AG04450 (cell line): ENCODE measurements at regions not wholly inside any gene's neighbourhood (a gene's known extent, or its start where the extent isn't known, plus 50 kb on each side); places are given as distances from the start of the nearest gene placed in this dataset.
A peak's percentile ranks its signal among the peaks of the same experiment; 100 is the strongest.

ENCODE experiments used
- CTCF ChIA-PET: fragments of 300-600, 350-600 bp; formaldehyde crosslinking; extraction: SDS; loops from one replicate; lab custom pipeline; 2022; ENCODE audit warnings: antibody characterized with exemption, inconsistent platforms; lab: Charles Lee
- POLR2A ChIA-PET: fragments of 350-600 bp; formaldehyde crosslinking; extraction: SDS; loops from one replicate; lab custom pipeline; 2021; ENCODE audit warnings: antibody characterized with exemption, inconsistent platforms; lab: Yijun Ruan, JAX
- DNase-seq: peaks from one replicate; pipeline ENCODE4 v3.0.0-alpha.2; 2011; ENCODE audit warnings: low read depth, low spot score
- H3K27ac ChIP-seq: one replicate; pipeline ENCODE4 v1.5.1; 2012; ENCODE audit warnings: low read depth, low read length, control low read depth
- H3K27me3 ChIP-seq: one replicate; pipeline ENCODE4 v1.6.0; 2012; ENCODE audit warnings: low read length; ENCODE audit not compliant: control insufficient read depth, insufficient read depth
- H3K4me3 ChIP-seq: 2 replicates; pipeline ENCODE4 v1.5.1; 2011; ENCODE audit warnings: mild to moderate bottlenecking, low read depth, low read length, control low read depth
- H3K9me3 ChIP-seq: 2 replicates; pipeline ENCODE4 v1.5.1; 2012; ENCODE audit warnings: low read length; ENCODE audit not compliant: control insufficient read depth, insufficient read depth
- TF ChIP-seq, protein P1 (sequence below): IDR thresholded peaks from 2 replicates; pipeline ENCODE4 v1.5.1; 2011; ENCODE audit warnings: low read depth, low read length, control low read depth, inconsistent platforms

DNA sequence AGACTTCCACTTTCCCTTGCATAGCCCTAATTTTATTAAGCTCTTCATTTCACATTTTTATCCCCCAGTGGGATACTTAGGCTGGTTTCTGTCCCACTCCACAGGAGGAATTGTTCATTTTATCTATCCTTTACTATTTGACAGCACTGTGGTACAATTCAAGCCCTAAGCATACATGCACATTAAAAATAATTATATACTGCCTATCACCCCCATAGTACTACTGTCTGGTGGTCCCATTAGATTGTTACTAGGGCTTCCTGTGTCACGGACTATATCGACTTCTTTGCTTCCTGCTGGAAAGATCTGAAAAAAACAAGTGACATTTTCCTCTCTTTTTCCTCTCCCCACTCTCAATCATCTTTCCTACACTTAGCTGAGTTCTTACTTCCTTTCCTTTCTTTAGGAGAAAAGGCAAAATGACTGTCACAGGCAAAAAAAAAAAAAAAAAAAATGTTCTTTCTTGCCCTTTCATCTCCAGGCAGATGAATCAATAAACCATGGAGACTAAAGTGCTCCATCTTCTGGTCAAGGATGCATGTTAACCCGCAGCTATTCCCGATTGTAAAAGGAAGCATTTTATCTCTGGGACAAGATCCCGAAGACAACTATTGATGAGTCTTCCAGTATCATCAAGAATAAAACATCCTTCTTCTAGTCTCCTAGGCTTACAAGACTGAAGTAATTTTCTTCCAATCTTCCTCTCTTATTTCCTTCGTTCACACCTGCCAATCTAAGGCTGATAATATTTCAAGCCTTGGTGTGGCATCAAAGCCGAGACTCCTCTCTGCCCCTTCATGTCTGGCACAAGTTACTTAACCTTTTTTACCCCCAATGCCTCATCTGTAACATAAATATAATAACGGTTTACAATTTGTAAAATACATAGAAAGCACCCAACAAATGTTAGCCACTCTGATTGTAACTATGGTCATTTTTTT is 94.4 kb upstream of the PLEKHG7 start:
- Histone ChIP-seq H3K4me3 (no peak overlapping the region), H3K27me3 (no peaks in the 10 kb centered on the region), H3K27ac (no peak overlapping the region), H3K9me3 (no peaks in the 10 kb centered on the region)
- DNase-seq: no peak
- ChIA-PET POLR2A (interaction anchor here (2.3 kb wide), 1 partner anchor 463 kb away, joined by 12 read pairs; the partner anchor contains the start of gene BTG1), CTCF (interaction anchor here (0.6 to 3.9 kb wide), 44 partner anchors 10 to 1667 kb away, joined by 3 to 49 read pairs (median 4); partner anchors contain the start of gene BTG1)
- TF ChIP-seq, protein P1, sequence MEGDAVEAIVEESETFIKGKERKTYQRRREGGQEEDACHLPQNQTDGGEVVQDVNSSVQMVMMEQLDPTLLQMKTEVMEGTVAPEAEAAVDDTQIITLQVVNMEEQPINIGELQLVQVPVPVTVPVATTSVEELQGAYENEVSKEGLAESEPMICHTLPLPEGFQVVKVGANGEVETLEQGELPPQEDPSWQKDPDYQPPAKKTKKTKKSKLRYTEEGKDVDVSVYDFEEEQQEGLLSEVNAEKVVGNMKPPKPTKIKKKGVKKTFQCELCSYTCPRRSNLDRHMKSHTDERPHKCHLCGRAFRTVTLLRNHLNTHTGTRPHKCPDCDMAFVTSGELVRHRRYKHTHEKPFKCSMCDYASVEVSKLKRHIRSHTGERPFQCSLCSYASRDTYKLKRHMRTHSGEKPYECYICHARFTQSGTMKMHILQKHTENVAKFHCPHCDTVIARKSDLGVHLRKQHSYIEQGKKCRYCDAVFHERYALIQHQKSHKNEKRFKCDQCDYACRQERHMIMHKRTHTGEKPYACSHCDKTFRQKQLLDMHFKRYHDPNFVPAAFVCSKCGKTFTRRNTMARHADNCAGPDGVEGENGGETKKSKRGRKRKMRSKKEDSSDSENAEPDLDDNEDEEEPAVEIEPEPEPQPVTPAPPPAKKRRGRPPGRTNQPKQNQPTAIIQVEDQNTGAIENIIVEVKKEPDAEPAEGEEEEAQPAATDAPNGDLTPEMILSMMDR: peak; percentile 72

GRCh38 chr12:92606956-92607355 is 95.8 kb upstream of the PLEKHG7 start:
- CTCF ChIA-PET: interaction anchor here (1.1 to 3.9 kb wide), 4 partner anchors 461 to 1225 kb away, joined by 3 to 49 read pairs (median 6); partner anchors contain the start of gene BTG1
- H3K27ac ChIP-seq: no peak overlapping the region
- TF ChIP-seq, protein P1: no peak
- no peaks in the 10 kb centered on the region for H3K9me3 ChIP-seq
- H3K27me3 ChIP-seq: no peaks in the 10 kb centered on the region
- POLR2A ChIA-PET: interaction anchor here (2.3 kb wide), 1 partner anchor 461 kb away, joined by 12 read pairs; the partner anchor contains the start of gene BTG1
- H3K4me3 ChIP-seq: no peak overlapping the region
- DNase-seq: no peak

GRCh38 chr12:92605621-92606170 is 97.1 kb upstream of the PLEKHG7 start:
- ChIA-PET CTCF (interaction anchor here (1.0 kb wide), 1 partner anchor 461 kb away, joined by 3 read pairs; no protein-coding TSS in a partner anchor), POLR2A (interaction anchor here (1.0 kb wide), 1 partner anchor 460 kb away, joined by 3 read pairs; the partner anchor contains the start of gene BTG1)
- no peaks in the 10 kb centered on the region for H3K27me3 ChIP-seq
- no peak overlapping the region for H3K4me3 ChIP-seq
- TF ChIP-seq, protein P1: no peak
- H3K27ac ChIP-seq: no peak overlapping the region
- H3K9me3 ChIP-seq: no peaks in the 10 kb centered on the region
- DNase-seq: no peak

DNA sequence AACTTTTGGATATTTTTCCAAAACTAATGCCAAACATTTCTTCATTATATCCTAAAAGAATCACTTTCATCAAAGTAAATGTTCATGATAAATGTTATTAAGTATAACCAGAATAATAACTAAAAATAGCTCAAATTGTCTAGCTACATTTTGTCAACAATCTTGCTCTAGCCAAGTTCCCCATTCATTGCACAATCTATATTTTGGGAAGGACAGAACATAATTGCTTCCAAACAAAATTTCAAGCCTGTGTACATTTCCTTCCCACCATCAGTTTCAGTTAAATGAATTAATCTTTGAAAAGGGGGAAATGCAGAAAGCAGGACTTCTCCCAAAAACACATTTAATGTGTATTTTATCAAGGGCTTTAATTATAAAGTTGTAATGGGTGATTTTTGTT is 98.0 kb upstream of the PLEKHG7 start:
- ChIA-PET CTCF (interaction anchor here (1.0 to 1.5 kb wide), 2 partner anchors 10 to 1223 kb away, joined by 3 to 6 read pairs; no protein-coding TSS in a partner anchor), POLR2A (no interaction called here)
- no peaks in the 10 kb centered on the region for H3K27me3 ChIP-seq
- peaks cover 6% of the 10 kb centered on the region for H3K9me3 ChIP-seq
- no peak overlapping the region for H3K27ac ChIP-seq
- TF ChIP-seq, protein P1: no peak
- DNase-seq: no peak
- H3K4me3 ChIP-seq: no peak overlapping the region
